Endodermal cell (in vitro differentiated cells): ENCODE measurements at regions not wholly inside any gene's neighbourhood (a gene's known extent, or its start where the extent isn't known, plus 50 kb on each side); places are given as distances from the start of the nearest gene placed in this dataset.

ENCODE experiments used
- DNase-seq: peaks from one replicate; pipeline ENCODE4 v3.0.0-alpha.2; 2017
- H3K27ac ChIP-seq: 2 replicates; pipeline ENCODE4 v1.5.1; 2013; ENCODE audit warnings: mild to moderate bottlenecking, low read depth, low read length, moderate library complexity
- H3K27me3 ChIP-seq: 2 replicates; pipeline ENCODE4 v1.6.1; 2013; ENCODE audit warnings: mild to moderate bottlenecking, low read length, moderate library complexity; ENCODE audit not compliant: insufficient read depth, control insufficient read depth, poor library complexity, severe bottlenecking
- H3K36me3 ChIP-seq: 2 replicates; pipeline ENCODE4 v1.7.0; 2013; ENCODE audit warnings: mild to moderate bottlenecking, low read length, moderate library complexity; ENCODE audit not compliant: control insufficient read depth, insufficient read depth
- H3K4me1 ChIP-seq: one replicate; pipeline ENCODE4 v1.7.0; 2013; ENCODE audit warnings: low read length; ENCODE audit not compliant: control insufficient read depth, insufficient read depth
- H3K4me3 ChIP-seq: 2 replicates; pipeline ENCODE4 v1.5.1; 2013; ENCODE audit warnings: mild to moderate bottlenecking, low read length, moderate library complexity
- H3K9ac ChIP-seq: 2 replicates; pipeline ENCODE4 v1.6.1; 2013; ENCODE audit warnings: mild to moderate bottlenecking, low read length, moderate library complexity; ENCODE audit not compliant: poor library complexity, severe bottlenecking; ENCODE audit errors: extremely low read depth
- H3K9me3 ChIP-seq: 2 replicates; pipeline ENCODE4 v1.6.1; 2013; ENCODE audit warnings: mild to moderate bottlenecking, low read length, moderate library complexity; ENCODE audit not compliant: control insufficient read depth
- H3K27ac Mint-ChIP-seq: 2 replicates; pipeline ENCODE4 v1.8.0; 2020; ENCODE audit warnings: mixed read lengths
- H3K27me3 Mint-ChIP-seq: 2 replicates; pipeline ENCODE4 v1.8.0; 2021; ENCODE audit warnings: mild to moderate bottlenecking, mixed read lengths; ENCODE audit not compliant: insufficient read depth
- H3K36me3 Mint-ChIP-seq: 2 replicates; pipeline ENCODE4 v1.8.0; 2020; ENCODE audit warnings: low read depth, mixed read lengths
- H3K4me1 Mint-ChIP-seq: 2 replicates; pipeline ENCODE4 v1.8.0; 2020; ENCODE audit warnings: mixed read lengths
- H3K4me3 Mint-ChIP-seq: 2 replicates; pipeline ENCODE4 v1.8.0; 2020; ENCODE audit warnings: mild to moderate bottlenecking, moderate library complexity, mixed read lengths
- H3K9me3 Mint-ChIP-seq: 2 replicates; pipeline ENCODE4 v1.8.0; 2020; ENCODE audit warnings: mild to moderate bottlenecking, mixed read lengths
- CTCF ChIP-seq: fragments of 200-600 bp; sonication (generic); conservative IDR thresholded peaks from 2 replicates; pipeline ENCODE4 v1.5.0; 2021; ENCODE audit warnings: antibody characterized with exemption, mild to moderate bottlenecking
- WGBS, 2 experiments: methylation state at CpG; one replicate each; pipeline versions ENCODE4 v1.1.5 to v1.1.7; 2013; ENCODE audit warnings: missing lambda C conversion rate in 2 of 2, mixed read lengths in 1 of 2; ENCODE audit not compliant: insufficient coverage in 1 of 2, insufficient read length in 1 of 2; 5-methylcytosine and 5-hydroxymethylcytosine counted together

- no peaks in the 10 kb centered on the region for H3K4me1 Mint-ChIP-seq
- H3K9me3 Mint-ChIP-seq: no peaks in the 10 kb centered on the region
- H3K4me3 Mint-ChIP-seq: no peak overlapping the region
- no peak overlapping the region for H3K4me3 ChIP-seq
- H3K27me3 ChIP-seq: no peaks in the 10 kb centered on the region
- no peak overlapping the region for H3K9ac ChIP-seq
- H3K36me3 Mint-ChIP-seq: no peaks in the 10 kb centered on the region
- no peak for TF ChIP-seq CTCF
- H3K27ac ChIP-seq: no peak overlapping the region
- H3K4me1 ChIP-seq: no peaks in the 10 kb centered on the region
- no peaks in the 10 kb centered on the region for H3K9me3 ChIP-seq
- H3K36me3 ChIP-seq: no peaks in the 10 kb centered on the region
- H3K27ac Mint-ChIP-seq: no peak overlapping the region
- no peak for DNase-seq
- H3K27me3 Mint-ChIP-seq: no peaks in the 10 kb centered on the region
- 70 to 73% methylated on average over 6 to 10 of the region's 10 CpGs for WGBS, 2 experiments
Observed at GRCh38 chr10:33410096-33410859, 75.8 kb upstream of the NRP1 start.

GRCh38 chr10:33406596-33406995, 72.1 kb upstream of the NRP1 start:
- Histone ChIP-seq H3K9me3 (no peaks in the 10 kb centered on the region), H3K9ac (no peak overlapping the region), H3K36me3 (no peaks in the 10 kb centered on the region), H3K4me3 (no peak overlapping the region), H3K27me3 (no peaks in the 10 kb centered on the region), H3K27ac (no peak overlapping the region), H3K4me1 (no peaks in the 10 kb centered on the region)
- no peak overlapping the region for H3K27ac Mint-ChIP-seq
- no peaks in the 10 kb centered on the region for H3K9me3 Mint-ChIP-seq
- TF ChIP-seq CTCF: no peak
- no peaks in the 10 kb centered on the region for H3K27me3 Mint-ChIP-seq
- no peaks in the 10 kb centered on the region for H3K4me1 Mint-ChIP-seq
- no peak for DNase-seq
- no peaks in the 10 kb centered on the region for H3K36me3 Mint-ChIP-seq
- WGBS, 2 experiments: 83 to 86% methylated on average over 1 to 2 of the region's 2 CpGs
- H3K4me3 Mint-ChIP-seq: no peak overlapping the region

GRCh38 chr10:33402220-33403073, 68.0 kb upstream of the NRP1 start:
- Histone ChIP-seq H3K9ac (no peak overlapping the region), H3K27ac (no peak overlapping the region), H3K9me3 (no peaks in the 10 kb centered on the region), H3K4me1 (no peaks in the 10 kb centered on the region), H3K36me3 (no peaks in the 10 kb centered on the region), H3K27me3 (no peaks in the 10 kb centered on the region), H3K4me3 (no peak overlapping the region)
- 76 to 81% methylated on average over 7 to 9 of the region's 9 CpGs for WGBS, 2 experiments
- no peak for TF ChIP-seq CTCF
- H3K4me3 Mint-ChIP-seq: no peak overlapping the region
- no peaks in the 10 kb centered on the region for H3K9me3 Mint-ChIP-seq
- H3K36me3 Mint-ChIP-seq: no peaks in the 10 kb centered on the region
- H3K27ac Mint-ChIP-seq: no peak overlapping the region
- no peak for DNase-seq
- H3K27me3 Mint-ChIP-seq: no peaks in the 10 kb centered on the region
- H3K4me1 Mint-ChIP-seq: peaks cover 3% of the 10 kb centered on the region
